ENCODE measurements at regions not wholly inside any gene's neighbourhood (a gene's known extent, or its start where the extent isn't known, plus 50 kb on each side); places are given as distances from the start of the nearest gene placed in this dataset.
"Not testable (repeated sequence)": the region's sequence is repeated elsewhere in the genome, so short reads cannot be mapped to it uniquely, and the experiment has no call there.

DNA sequence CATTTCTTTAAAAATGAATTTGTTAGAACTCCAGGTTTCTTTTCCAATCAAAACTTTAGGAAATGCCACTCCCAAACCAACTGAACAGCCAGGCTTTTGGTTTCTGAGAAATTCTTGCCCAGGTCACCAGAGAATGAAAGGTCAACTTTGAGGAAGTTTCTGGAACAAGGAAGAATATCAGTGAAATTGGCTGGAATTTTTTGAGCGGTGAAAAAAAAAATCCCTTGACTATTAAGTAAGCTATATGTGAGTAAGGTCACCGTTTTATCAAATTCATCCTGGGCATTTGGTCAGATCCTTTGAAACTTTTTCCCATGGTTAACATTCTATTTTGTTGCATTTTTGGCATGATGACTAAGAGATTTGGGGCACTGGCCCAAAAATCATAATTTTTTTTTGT is 469.3 kb downstream of the LTN1 start:
- no peak for DNase-seq (ENCODE audit: low spot score)

DNA sequence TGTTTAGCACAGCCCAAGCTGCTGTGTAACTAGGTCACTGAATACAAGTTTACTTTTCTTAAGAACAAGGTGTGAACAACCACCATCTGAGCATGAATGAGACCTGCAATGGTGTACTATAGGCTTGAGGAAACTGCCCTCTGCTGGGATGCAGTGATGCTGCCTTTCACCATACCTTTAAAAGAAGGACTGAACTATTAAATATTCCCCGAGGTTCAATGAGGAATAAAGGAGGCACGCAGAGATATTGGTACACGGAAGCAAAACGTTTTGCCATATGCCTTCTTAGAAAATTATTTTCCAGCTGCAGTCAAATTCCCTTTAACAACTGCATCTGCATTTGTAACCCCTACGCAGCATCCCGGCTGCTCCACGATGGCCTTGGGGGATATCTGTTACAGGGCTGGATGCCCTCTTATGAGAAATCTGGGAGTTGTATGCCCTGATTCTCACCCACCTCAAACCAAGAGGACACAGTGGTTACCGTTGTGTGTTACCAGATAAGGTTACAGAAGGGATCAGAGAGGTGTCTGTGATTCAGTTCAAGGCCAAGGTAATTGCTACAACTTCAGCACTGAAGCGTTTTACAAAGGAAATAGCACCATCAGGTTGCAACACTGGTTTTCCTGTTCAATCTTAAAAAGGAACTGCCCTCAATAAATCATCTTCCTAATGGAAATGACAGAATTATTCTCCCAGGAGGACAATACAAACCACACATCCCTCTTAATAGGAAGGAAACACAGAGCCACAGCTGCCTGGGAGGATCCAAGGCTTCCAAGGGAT is 470.5 kb downstream of the LTN1 start:
- no peak for DNase-seq (ENCODE audit: low spot score)

DNA sequence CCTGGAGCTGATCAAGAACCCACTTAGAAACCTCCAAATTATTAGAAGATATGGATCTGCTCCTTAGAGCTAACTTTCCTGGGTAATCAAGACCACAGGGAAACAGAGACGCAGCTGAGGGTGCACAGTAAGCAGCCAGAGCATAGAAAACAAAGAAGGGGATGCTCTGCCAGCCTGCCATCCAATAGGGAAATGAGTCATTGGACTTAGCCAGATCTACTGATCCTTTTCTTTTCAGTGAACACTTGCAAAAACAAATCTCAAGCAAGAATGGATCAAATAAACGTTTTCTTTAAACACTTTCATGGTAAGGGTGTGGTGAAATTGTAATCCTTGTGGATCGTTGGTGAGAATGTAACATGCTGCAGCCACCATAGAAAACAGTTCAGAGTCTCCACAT is 474.0 kb downstream of the LTN1 start:
- DNase-seq (ENCODE audit: low spot score): no peak

DNA sequence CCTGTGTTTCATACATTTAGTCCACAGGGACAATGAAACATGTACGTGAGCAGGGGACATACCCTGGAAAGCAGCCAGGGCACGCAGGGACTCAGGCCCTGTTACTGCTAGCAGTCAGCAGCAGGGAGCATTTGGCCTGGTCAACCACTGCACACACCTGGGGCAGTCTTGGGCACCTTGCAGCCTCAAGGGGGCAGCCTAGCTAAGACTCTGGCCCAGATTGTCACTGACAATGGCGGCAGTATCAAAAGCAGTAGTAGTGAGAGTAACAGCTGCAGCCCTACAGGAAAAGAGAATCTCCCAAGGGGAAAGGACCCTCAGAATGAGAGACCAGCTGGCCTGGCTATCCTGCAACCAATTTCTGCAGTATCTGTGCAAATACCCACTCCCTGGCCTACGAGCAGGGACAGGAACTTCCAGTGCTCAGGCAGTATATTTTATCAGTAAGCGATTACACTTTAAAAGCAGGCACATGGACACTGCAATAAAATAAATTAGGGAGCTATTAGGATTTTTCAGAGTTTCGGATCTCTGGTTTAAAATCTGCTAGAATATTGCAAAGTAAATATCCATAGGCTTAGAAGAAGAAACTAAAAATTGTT is 475.6 kb downstream of the LTN1 start:
- DNase-seq (ENCODE audit: low spot score): peak; percentile 53

DNA sequence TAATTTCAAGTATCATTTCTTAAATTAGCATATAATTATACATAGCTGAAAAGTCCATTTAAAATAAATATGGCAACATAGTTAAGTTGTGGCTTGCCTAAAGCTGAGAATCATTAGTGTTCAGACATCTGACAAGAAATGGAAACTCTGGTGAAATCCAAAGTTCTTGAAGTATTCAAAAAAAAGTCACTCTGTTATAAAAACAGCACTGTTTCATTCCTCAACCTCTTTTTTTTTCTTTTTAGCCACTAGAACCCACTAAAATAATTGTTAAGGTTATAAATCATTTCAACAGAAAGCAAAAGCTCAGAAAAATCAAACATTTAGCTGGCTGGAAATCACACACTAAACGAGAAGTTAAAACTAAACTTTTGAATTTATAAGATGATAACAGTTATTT is 476.7 kb downstream of the LTN1 start:
- DNase-seq (ENCODE audit: low spot score): no peak

DNA sequence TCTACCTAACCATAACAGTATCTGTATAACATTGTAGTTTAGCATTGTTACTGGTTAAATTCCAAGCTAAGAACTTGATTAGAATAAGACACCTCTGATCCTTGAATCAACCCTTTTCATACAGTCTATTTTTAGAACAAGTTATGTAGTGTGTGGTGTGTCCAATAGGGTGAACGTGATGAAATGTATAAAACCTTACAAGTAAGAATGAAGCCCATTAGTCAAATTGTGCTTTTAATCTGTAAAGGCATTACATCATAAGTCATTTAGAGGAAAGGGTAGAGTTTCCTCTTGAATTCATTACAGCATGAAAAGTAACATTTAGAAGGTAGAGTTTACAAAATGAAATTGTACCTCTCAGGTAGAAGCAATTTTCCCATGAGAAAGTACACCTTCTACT is 479.2 kb downstream of the LTN1 start:
- DNase-seq (ENCODE audit: low spot score): no peak

DNA sequence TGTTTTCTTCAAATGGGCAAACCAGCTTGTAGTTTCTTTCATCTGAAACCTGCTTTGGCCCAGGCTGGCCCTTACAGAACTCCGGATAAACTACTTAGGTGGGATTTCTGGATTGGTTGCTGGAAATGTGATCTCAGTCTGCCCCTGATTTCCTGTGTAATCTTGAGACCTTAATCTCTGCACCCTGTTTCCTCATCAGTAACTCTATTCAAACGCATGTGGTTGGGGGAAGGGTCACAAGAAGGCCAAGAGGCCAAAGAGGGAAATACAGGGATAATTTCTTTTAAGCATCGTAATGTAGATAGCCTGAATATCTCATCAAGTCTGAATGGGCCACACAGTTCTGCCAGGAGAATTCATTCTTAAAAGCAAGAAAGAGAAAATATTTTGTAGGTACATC is 483.6 kb downstream of the LTN1 start:
- DNase-seq (ENCODE audit: low spot score): no peak

DNA sequence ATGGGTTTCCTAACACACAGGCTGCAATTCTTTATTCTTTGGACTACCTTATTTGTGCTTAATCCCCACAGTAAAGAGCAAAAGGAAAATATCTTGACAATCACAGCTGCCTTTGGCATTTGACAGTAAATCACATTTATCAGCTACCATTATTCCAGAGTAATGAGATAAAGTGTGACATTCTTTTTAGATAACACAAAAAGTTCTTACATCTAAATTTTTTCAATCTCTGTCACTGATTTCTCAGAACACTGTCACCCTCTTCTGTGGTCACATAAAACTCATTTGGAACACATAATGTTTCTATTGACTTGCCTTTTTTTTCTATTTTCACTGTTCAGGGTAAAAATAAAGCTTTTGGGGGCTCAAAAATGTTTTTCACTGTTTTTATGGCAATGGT is 484.6 kb downstream of the LTN1 start:
- DNase-seq (ENCODE audit: low spot score): no peak

DNA sequence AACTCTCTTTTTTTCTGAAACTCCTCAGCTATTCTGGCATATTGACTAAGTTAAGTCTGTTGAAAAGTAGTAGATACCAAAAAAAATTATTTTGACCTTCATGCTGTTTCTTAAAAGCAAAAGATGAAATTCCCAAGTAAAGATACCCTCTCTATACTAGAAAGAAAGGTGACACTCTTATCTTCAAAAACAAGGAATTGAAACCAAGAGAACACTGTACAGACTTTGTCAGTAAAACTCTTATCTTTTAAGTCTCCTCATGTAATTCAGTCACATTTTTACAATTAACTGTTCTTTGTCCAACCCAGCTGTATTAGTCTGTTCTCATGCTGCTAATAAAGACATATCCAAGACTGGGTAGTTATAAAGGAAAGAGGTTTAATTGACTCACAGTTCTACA is 496.2 kb downstream of the LTN1 start:
- no peak for DNase-seq (ENCODE audit: low spot score)

DNA sequence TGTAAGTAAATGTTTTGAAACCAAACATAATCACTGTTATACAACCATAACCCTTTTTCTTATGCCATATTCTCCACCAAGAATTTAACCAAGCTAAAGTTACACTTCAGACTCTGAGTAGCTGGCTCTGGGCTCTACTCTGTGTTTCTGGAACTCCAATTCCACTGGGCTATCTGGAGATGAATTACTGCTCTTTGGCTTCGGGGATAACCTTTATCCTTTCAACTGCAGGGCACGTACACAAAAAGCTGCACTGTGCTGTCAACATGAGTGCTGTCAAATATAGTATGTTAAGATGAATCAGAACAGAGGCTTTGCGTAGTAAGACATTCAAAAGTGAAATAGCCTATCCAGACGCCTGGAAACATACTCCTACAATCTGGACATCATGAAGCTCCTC is 500.6 kb downstream of the LTN1 start:
- DNase-seq (ENCODE audit: low spot score): no peak

DNA sequence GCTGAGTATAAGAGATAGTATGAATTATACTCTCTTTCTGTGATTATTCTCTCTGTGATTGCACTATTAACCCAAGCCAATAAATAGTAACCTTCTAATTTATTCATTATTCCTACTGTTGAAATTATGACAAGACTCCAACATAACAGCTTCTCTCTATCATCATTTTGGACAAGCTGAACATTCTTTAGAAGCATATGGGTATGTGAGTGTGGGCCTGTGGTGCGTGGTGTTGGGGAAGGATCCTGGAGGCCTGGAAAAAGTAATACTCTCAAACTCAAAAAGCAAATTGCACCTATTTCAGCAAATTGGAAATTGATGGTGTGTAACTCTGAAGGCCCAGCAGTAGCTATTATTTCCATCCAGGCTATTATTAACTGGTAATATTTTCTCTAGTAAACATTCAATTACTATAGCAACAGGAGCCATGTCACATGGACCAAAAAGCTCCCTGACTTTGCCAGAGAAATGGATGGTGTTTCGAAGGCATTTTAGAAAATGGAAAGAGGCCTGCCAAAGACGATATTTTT is 502.8 kb downstream of the LTN1 start:
- no peak for DNase-seq (ENCODE audit: low spot score)

DNA sequence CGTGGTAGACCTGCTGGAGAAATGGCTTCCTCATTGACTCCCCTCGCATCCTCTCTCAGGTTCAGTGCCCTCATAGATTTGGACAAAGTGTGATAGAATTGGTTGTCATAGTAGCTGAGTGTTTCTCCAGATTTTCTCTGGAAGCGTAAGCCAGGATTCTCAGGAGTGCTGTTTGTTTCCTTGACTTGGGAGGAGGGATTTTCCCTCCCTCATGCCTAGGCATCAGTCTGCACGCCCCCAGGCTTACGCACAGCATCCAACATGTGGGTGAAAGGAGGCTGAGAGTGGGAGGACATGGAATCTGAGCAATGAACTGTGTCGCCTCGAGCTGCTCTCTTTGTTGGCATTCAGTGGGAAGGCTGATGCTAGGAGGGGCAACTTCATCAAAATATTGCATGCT is 503.5 kb downstream of the LTN1 start:
- no peak for DNase-seq (ENCODE audit: low spot score)

DNA sequence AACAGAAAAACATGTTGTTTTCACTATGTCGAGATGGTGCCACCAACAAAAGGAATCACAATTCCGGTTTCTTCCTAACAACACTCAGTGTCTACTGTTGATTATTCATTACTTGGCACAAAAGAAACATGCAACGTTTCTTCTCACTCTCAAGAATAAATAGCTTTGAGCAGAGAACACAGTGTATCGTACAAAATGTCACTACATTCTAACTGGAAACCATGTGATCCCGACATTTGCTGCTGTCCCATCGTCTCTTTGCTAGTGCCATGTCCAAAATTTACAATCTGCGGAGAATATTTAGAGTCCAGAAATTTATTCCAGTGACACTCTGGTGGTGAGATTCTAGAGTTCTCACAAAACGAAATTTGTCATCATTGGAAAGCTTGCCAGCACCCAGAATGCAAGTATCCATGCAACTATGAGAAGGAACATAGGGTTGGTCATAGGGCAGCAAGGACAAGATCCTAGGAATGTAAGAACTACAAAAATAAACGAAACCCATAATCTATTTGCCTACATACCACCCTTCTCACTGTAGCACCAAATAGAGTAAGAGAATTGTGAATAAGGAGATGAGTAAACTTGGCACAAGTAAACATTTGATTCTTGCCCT is 505.1 kb downstream of the LTN1 start:
- no peak for DNase-seq (ENCODE audit: low spot score)

DNA sequence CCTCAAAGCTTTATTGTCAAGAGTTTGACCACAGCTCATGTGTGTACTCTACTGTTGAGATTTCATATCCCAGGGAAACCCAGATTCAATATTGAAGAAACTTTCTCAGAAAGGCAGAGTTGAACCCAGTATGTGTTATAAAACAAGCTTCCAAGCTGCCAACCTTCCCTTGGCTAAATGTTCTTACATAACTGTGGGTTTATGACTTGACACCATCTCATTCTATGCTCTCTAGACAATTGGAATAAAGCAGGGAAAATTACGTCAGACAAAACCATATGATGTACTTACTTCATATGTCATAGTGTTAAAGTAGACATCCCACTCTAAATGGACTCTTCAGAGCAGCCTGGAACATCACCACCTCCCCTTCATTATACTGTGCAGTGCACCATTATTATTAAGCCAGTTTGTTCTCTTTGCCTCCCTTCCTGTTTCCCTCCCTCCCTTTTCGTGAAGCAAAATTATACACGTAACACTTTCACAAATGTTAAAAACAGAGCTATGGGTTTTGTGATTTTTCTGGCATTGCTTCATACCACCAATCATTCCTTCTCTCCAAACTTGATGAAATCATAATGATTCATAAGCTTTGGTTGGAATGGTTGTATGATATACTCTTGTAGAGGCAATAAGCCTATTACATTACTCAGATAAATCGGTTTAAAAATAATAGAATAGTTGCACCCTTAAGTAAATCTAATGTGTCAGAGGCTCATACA is 507.2 kb downstream of the LTN1 start:
- DNase-seq (ENCODE audit: low spot score): no peak

DNA sequence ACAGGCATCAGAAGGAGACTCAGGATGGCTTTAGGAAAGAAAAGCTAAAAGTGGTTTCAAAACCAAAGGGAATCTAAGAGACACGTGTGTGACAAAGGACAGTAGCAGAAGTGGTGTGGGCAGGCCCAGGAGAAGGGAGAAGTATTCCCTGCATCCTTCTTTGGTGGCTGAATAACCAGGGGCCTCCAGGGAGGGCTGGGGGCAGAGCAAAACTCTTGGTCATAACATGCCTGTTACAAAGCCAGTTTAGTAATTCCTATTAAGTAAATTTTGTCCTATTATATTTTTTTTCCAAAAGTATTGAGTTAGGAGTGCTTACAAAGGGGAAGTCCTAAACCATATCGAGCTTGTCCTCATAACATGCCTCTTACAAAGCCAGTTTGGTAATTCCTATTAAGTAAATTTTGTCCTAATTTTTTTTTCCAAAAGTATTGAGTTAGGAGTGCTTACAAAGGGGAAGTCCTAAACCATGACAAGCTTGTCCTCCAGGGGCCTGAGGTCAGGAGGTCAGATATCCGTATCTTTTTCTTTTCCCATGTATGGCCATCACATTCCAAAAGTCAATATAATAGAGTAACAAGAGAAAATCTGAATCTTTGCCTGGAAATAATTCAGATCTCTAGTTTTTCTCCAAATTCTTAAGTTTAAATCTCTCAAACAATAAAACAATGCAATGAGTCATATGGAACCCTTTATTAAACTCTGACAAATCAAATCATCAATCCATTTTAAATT is 509.2 kb downstream of the LTN1 start:
- no peak for DNase-seq (ENCODE audit: low spot score)

DNA sequence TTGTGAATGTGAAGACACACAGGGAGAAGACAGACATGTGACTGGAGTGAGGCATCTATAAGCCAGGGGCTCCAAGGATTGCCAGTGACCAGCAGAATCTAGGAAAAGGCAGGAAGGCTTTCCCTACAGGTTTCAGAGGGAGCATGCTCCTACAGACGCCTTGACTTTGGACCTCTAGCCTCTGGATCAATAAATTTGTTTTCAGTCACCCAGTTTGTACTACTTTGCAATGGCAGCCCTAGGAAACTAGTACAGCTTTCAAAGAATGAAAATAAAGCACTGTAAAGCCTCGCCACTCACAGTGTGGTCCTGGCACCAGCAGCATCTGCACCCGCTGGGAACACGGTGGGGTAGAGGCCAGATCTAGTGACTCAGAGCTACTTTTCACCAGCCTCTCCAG is 510.0 kb downstream of the LTN1 start:
- DNase-seq (ENCODE audit: low spot score): no peak

DNA sequence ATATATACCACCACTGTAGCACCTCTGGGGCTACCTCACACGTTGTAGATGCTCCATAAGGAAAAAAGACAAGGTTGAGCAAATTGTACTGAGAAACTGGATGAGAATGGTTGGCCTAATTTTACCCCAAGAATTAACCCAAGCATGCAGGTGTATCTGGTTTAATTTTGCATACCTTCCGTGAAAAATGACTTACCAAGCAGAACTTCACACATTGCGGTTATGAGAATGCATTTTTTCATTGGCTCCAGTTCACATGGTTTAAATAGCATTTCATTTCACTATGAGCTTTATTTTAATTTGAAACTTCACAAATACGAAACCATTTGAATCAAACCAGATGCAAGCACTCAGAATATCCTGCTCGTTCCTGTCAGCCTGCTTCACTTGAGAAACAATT is 512.2 kb downstream of the LTN1 start:
- DNase-seq (ENCODE audit: low spot score): no peak

DNA sequence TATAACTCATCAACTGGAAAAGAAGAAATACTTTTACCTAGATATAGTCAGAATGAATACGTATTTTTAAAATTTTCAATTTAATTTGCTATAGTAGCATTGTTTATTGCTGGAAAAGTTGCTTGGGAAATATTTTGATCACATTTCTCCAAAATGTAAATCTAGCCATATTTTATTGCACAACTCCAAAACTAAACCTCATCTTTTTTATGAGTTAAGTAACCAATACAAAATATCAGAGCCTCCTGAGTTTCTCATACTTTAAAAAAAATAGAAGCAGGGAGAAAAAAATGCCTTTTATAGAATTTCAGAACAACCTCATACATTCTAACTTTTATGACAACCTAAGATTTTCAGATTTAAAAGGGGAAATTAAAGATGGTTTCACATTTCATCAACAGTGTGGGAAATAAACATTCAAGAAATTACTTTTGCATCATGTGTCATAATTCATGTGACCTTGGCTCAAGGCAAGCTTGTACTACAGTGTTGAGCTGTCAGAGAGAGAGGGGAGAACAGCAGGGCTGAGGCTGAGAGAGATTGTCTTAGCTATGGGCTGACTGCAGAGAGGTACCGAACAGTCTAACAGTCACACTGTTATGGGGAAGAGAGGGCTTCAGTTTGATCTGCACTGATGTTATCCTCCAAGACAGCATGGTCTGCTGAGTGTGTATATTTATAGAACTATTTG is 519.0 kb downstream of the LTN1 start:
- no peak for DNase-seq (ENCODE audit: low spot score)

DNA sequence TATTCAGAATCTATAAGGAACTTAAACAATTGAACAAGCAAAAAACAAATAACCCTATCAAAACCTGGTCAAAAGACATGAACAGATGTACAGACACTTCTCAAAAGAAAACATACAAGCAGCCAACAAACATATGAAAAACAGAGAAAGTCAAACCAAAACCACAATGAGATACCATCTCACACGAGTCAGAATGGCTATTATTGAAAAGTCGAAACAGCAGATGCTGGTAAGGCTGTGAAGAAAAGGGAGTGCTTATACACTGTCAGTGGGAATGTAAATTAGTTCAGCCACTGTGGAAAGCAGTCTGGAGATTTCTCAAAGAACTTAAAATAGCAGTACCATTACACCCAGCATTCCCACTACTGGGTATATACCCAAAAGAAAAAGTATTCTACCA is 520.1 kb downstream of the LTN1 start:
- DNase-seq (ENCODE audit: low spot score): not testable (repeated sequence)

DNA sequence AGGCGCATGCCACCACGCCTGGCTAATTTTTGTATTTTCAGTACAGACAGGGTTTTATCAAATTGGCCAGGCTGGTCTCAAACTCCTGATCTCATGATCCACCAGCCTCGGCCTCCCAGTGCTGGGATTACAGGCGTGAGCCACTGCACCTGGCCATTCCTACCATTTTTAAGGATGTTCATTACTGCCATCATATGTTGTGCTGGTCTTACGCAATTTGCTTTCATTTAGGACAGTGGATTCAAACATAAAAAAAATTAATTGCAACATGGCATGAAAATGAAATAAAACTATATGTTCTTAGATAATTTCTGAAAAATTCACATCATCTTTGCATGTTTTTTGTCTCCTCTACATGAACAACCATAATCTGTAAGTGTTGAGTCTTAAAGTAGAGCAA is 527.7 kb downstream of the LTN1 start:
- DNase-seq (ENCODE audit: low spot score): no peak

DNA sequence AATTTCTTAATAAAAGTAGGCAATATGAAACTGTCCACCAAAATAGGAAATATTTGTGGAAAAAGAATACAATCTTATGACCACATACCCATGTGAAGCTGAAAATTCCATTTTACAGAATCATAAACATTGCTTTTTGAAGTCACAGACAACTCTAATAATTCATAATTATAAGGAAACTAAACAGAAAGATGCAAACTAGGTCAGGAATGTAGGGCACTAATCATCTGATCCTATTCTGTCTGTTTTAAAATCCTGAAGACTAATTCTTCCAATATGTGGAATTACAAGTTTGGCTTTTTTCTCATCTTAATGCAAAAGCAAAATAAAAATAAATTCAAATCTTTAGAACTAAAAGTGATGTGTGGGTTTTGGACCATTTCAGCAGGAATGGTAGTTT is 528.6 kb downstream of the LTN1 start:
- DNase-seq (ENCODE audit: low spot score): no peak
